ENCODE measurements at regions not wholly inside any gene's neighbourhood (a gene's known extent, or its start where the extent isn't known, plus 50 kb on each side); places are given as distances from the start of the nearest gene placed in this dataset.

GRCh38 chr18:47604021-47604420 is 326.4 kb downstream of the SMAD2 start:
- DNase-seq (ENCODE audit: low spot score), result no peak
- Histone ChIP-seq H3K4me3 (no peak overlapping the region), H3K9me3 (no peaks in the 10 kb centered on the region), H3K4me1 (no peaks in the 10 kb centered on the region), H3K36me3 (no peaks in the 10 kb centered on the region), H3K27ac (no peak overlapping the region), H3K27me3 (no peaks in the 10 kb centered on the region)
- no peak for TF ChIP-seq CTCF (IDR thresholded peaks at IDR 0.05)

- Histone ChIP-seq H3K4me1 (no peaks in the 10 kb centered on the region), H3K4me3 (no peak overlapping the region), H3K36me3 (no peaks in the 10 kb centered on the region), H3K27ac (no peak overlapping the region), H3K27me3 (no peaks in the 10 kb centered on the region), H3K9me3 (no peaks in the 10 kb centered on the region)
- no peak for DNase-seq (ENCODE audit: low spot score)
- TF ChIP-seq CTCF (IDR thresholded peaks at IDR 0.05), result no peak
These were observed 327.3 kb downstream of the SMAD2 start for GRCh38 chr18:47603158-47603557.

GRCh38 chr18:47602273-47602897 is 328.1 kb downstream of the SMAD2 start:
- Histone ChIP-seq H3K4me1 (no peaks in the 10 kb centered on the region), H3K27me3 (no peaks in the 10 kb centered on the region), H3K9me3 (no peaks in the 10 kb centered on the region), H3K4me3 (no peak overlapping the region), H3K36me3 (no peaks in the 10 kb centered on the region), H3K27ac (no peak overlapping the region)
- DNase-seq (ENCODE audit: low spot score), result no peak
- TF ChIP-seq CTCF (IDR thresholded peaks at IDR 0.05), result no peak

GRCh38 chr18:47601581-47602272 is 328.7 kb downstream of the SMAD2 start:
- Histone ChIP-seq H3K9me3 (no peaks in the 10 kb centered on the region), H3K27me3 (no peaks in the 10 kb centered on the region), H3K4me3 (no peak overlapping the region), H3K4me1 (no peaks in the 10 kb centered on the region), H3K27ac (no peak overlapping the region), H3K36me3 (no peaks in the 10 kb centered on the region)
- no peak for TF ChIP-seq CTCF (IDR thresholded peaks at IDR 0.05)
- DNase-seq (ENCODE audit: low spot score), result no peak

GRCh38 chr18:47595831-47596501 is 334.5 kb downstream of the SMAD2 start:
- no peak for DNase-seq (ENCODE audit: low spot score)
- H3K4me3 ChIP-seq, result no peak overlapping the region
- H3K36me3 ChIP-seq, result no peaks in the 10 kb centered on the region
- H3K27ac ChIP-seq, result no peak overlapping the region
- TF ChIP-seq CTCF (IDR thresholded peaks at IDR 0.05), result no peak
- H3K27me3 ChIP-seq, result no peaks in the 10 kb centered on the region
- no peaks in the 10 kb centered on the region for H3K4me1 ChIP-seq
- H3K9me3 ChIP-seq, result peaks cover 0 to 16% of the 10 kb centered on the region in 2 donors

Data from right atrium auricular region (tissue), 2 donors.